ENCODE measurements at regions not wholly inside any gene's neighbourhood (a gene's known extent, or its start where the extent isn't known, plus 50 kb on each side); places are given as distances from the start of the nearest gene placed in this dataset.

- TF ChIP-seq, protein P1, sequence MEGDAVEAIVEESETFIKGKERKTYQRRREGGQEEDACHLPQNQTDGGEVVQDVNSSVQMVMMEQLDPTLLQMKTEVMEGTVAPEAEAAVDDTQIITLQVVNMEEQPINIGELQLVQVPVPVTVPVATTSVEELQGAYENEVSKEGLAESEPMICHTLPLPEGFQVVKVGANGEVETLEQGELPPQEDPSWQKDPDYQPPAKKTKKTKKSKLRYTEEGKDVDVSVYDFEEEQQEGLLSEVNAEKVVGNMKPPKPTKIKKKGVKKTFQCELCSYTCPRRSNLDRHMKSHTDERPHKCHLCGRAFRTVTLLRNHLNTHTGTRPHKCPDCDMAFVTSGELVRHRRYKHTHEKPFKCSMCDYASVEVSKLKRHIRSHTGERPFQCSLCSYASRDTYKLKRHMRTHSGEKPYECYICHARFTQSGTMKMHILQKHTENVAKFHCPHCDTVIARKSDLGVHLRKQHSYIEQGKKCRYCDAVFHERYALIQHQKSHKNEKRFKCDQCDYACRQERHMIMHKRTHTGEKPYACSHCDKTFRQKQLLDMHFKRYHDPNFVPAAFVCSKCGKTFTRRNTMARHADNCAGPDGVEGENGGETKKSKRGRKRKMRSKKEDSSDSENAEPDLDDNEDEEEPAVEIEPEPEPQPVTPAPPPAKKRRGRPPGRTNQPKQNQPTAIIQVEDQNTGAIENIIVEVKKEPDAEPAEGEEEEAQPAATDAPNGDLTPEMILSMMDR (conservative IDR thresholded peaks at IDR 0.05; ENCODE audit: low read length) = no peak
- TF ChIP-seq EZH2phosphoT487 (IDR thresholded peaks at IDR 0.05; ENCODE audit: borderline replicate concordance) = no peak
Observed at GRCh38 chr14:71687166-71687831, 244.9 kb upstream of the RGS6 start.

Measured in Loucy (cell line).